CD4-positive, alpha-beta memory T cell (primary cell): ENCODE measurements at regions not wholly inside any gene's neighbourhood (a gene's known extent, or its start where the extent isn't known, plus 50 kb on each side); places are given as distances from the start of the nearest gene placed in this dataset.

Experiments
- CTCF ChIA-PET: fragments of 350-600 bp; sonication (Branson Sonifier 250); formaldehyde crosslinking; loops from one replicate; lab custom pipeline; 2021; ENCODE audit warnings: inconsistent platforms; ENCODE audit not compliant: partially characterized antibody; lab: Charles Lee
- POLR2A ChIA-PET: fragments of 350-600 bp; sonication (Branson Sonifier 250); formaldehyde crosslinking; loops from one replicate; lab custom pipeline; 2021; ENCODE audit not compliant: partially characterized antibody; lab: Charles Lee
- DNase-seq, 5 donors: peaks; one replicate each; pipeline versions ENCODE4 v3.0.0 to v3.0.0-alpha.2; 2020 to 2022; ENCODE audit warnings: mixed read lengths in 1 of 5
- H3K27ac ChIP-seq: one replicate; pipeline ENCODE4 v1.7.0; 2013; ENCODE audit warnings: low read depth, low read length
- H3K27me3 ChIP-seq: 2 replicates; pipeline ENCODE4 v1.7.0; 2013; ENCODE audit warnings: mild to moderate bottlenecking, low read length, moderate library complexity; ENCODE audit not compliant: insufficient read depth
- H3K36me3 ChIP-seq: 2 replicates; pipeline ENCODE4 v1.7.0; 2013; ENCODE audit warnings: mild to moderate bottlenecking, low read length, moderate library complexity; ENCODE audit not compliant: insufficient read depth
- H3K4me1 ChIP-seq: 2 replicates; pipeline ENCODE4 v1.7.0; 2013; ENCODE audit warnings: mild to moderate bottlenecking, low read length, moderate library complexity; ENCODE audit not compliant: insufficient read depth
- H3K4me3 ChIP-seq, 2 donors: one replicate each; pipeline ENCODE4 v1.7.0; 2013; ENCODE audit warnings: low read length in 2 of 2, mild to moderate bottlenecking in 1 of 2
- H3K9me3 ChIP-seq, 2 donors: one replicate each; pipeline ENCODE4 v1.7.0; 2013; ENCODE audit warnings: low read length in 2 of 2, control low read depth in 1 of 2; ENCODE audit not compliant: control insufficient read depth in 1 of 2
- H3K27ac Mint-ChIP-seq, 7 donors: one replicate each; pipeline ENCODE4 v1.8.0; 2020 to 2021; ENCODE audit warnings: mixed read lengths in 7 of 7, mild to moderate bottlenecking in 6 of 7, inconsistent platforms in 3 of 7, moderate library complexity in 3 of 7
- H3K27me3 Mint-ChIP-seq, 2 donors: one replicate each; pipeline ENCODE4 v1.8.0; 2020 to 2021; ENCODE audit warnings: mixed read lengths in 2 of 2
- H3K36me3 Mint-ChIP-seq, 2 donors: one replicate each; pipeline ENCODE4 v1.8.0; 2020 to 2021; ENCODE audit warnings: mixed read lengths in 2 of 2, inconsistent platforms in 1 of 2, mild to moderate bottlenecking in 1 of 2
- H3K4me1 Mint-ChIP-seq, 4 donors: one replicate each; pipeline ENCODE4 v1.8.0; 2020 to 2021; ENCODE audit warnings: mixed read lengths in 4 of 4, mild to moderate bottlenecking in 1 of 4
- H3K4me3 Mint-ChIP-seq, 8 donors: one replicate each; pipeline ENCODE4 v1.8.0; 2020 to 2021; ENCODE audit warnings: mixed read lengths in 8 of 8, mild to moderate bottlenecking in 7 of 8, moderate library complexity in 6 of 8, inconsistent platforms in 3 of 8
- H3K9me3 Mint-ChIP-seq, 8 donors: one replicate each; pipeline ENCODE4 v1.8.0; 2020 to 2021; ENCODE audit warnings: mixed read lengths in 8 of 8, mild to moderate bottlenecking in 5 of 8, inconsistent platforms in 3 of 8, moderate library complexity in 1 of 8
- intact Hi-C: fragments of 100-400 bp; cut with micrococcal nuclease; formaldehyde crosslinking; loops from one replicate; pipeline ENCODE4 v1.15.1; 2023

DNA sequence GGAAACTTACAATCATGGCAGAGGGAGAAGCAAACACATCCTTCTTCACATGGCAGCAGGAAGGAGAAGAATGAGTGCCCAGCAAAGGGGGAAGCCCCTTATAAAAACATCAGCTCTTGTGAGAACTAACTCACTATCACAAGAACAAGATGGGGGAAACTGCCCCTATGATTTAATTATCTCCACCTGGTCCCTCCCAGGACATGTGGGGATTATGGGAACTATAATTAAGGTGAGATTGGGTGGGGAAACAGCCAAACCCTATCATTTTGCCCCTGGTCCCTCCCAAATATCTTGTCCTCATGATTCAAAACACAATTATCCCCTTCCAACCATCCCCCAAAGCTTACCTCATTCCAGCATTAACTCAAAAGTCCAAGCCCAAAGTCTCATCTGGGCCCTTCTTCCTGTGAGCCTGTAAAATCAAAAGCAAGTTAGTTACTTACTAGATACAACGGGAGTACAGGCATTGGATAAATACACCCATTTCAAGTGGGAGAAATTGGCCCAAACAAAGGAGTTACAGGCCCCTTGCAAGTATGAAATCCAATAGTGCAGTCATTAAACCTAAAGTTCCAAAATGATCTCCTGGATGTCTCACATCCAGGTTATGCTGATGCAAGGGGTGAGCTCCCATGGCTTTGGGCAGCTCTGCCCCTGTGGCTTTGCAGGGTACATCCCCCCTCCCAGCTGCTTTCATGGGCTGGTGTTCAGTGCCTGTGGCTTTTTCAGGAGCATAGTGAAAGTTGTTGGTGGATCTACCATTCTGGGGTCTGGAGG lies 122.3 kb downstream of the MYCN start:
- no peaks in the 10 kb centered on the region for H3K27me3 ChIP-seq
- no peaks in the 10 kb centered on the region for H3K4me1 Mint-ChIP-seq
- peaks cover 0 to 21% (median 11%) of the 10 kb centered on the region in 8 donors for H3K9me3 Mint-ChIP-seq
- H3K27ac ChIP-seq = no peak overlapping the region
- ChIA-PET POLR2A (no interaction called here), CTCF (no interaction called here)
- H3K27ac Mint-ChIP-seq = no peak overlapping the region
- DNase-seq = no peak
- no peaks in the 10 kb centered on the region for H3K36me3 Mint-ChIP-seq
- H3K4me1 ChIP-seq = no peaks in the 10 kb centered on the region
- H3K9me3 ChIP-seq = peaks cover 0 to 3% of the 10 kb centered on the region in 2 donors
- H3K4me3 ChIP-seq = no peak overlapping the region
- H3K4me3 Mint-ChIP-seq = no peak overlapping the region
- peaks cover 0 to 2% of the 10 kb centered on the region in 2 donors for H3K27me3 Mint-ChIP-seq
- intact Hi-C loops = no loop called here
- no peaks in the 10 kb centered on the region for H3K36me3 ChIP-seq

DNA sequence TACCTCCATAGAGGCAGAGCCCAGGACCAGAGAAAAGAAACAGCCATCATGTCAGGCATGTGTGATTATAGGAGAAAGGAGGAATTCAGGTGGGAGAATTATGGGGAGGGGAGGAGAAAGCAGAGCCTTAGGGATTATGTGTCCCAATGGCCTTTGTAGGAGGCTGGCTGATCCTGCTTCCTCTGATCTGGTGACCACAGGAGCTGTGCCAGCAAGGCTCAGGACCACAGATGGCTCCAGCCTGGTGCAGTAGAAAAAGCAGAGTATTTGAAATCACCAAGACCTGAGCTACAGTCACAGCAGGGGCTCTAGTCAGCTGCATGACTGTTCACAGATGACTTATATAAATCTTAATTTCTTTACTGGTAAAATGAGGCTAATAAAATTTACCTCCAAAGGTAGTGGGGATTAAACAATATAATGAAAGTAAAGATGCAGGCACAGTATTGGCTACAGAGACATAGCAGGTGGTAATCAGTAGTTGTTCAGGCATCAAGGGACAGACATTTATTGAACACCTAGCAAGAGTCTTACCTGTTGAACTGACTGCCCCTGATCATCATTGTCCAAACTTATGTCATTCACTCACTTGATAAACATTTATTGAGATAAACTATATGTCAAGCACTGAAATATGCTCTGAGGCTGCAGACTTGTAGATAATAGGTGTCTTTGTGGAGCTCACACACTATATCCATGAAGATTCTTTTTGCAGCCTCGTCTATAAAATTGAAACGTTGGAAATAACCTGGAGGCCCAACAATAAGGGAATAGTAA lies 121.3 kb downstream of the MYCN start:
- H3K36me3 ChIP-seq = no peaks in the 10 kb centered on the region
- H3K9me3 ChIP-seq = peaks cover 0 to 3% of the 10 kb centered on the region in 2 donors
- intact Hi-C loops = no loop called here
- H3K4me3 ChIP-seq = no peak overlapping the region
- DNase-seq = no peak
- Mint-ChIP-seq H3K9me3 (peaks cover 0 to 21% (median 11%) of the 10 kb centered on the region in 8 donors), H3K36me3 (no peaks in the 10 kb centered on the region), H3K27me3 (peaks cover 0 to 2% of the 10 kb centered on the region in 2 donors), H3K27ac (no peak overlapping the region), H3K4me3 (no peak overlapping the region), H3K4me1 (no peaks in the 10 kb centered on the region)
- ChIA-PET POLR2A (no interaction called here), CTCF (no interaction called here)
- no peaks in the 10 kb centered on the region for H3K27me3 ChIP-seq
- no peak overlapping the region for H3K27ac ChIP-seq
- H3K4me1 ChIP-seq = no peaks in the 10 kb centered on the region

DNA sequence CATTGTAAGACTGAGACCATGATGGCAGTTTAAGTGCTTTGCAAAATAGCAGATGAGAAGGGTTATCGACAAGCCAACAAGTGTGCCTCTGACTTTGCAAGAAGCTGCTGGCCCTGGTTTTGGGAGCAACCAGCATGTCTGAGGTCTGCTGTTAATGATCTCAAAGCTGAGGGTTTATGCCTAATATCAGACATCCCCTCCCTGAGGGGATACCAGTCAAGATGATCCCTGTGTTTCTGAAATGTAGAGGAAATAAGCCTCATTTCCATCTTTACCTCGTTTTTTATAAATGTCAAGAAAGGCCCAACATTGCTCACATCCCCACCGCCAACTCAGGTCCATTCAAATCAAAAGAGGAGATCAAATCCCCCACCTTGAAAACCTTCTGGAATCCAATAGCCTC lies 120.6 kb downstream of the MYCN start:
- no peak for DNase-seq
- Mint-ChIP-seq H3K9me3 (peaks cover 0 to 21% (median 11%) of the 10 kb centered on the region in 8 donors), H3K4me3 (no peak overlapping the region), H3K36me3 (no peaks in the 10 kb centered on the region), H3K27me3 (peaks cover 0 to 2% of the 10 kb centered on the region in 2 donors), H3K27ac (no peak overlapping the region), H3K4me1 (no peaks in the 10 kb centered on the region)
- Histone ChIP-seq H3K9me3 (peaks cover 0 to 3% of the 10 kb centered on the region in 2 donors), H3K27ac (no peak overlapping the region), H3K27me3 (no peaks in the 10 kb centered on the region), H3K36me3 (no peaks in the 10 kb centered on the region), H3K4me3 (no peak overlapping the region), H3K4me1 (no peaks in the 10 kb centered on the region)
- intact Hi-C loops = no loop called here
- POLR2A ChIA-PET = no interaction called here
- CTCF ChIA-PET = no interaction called here

DNA sequence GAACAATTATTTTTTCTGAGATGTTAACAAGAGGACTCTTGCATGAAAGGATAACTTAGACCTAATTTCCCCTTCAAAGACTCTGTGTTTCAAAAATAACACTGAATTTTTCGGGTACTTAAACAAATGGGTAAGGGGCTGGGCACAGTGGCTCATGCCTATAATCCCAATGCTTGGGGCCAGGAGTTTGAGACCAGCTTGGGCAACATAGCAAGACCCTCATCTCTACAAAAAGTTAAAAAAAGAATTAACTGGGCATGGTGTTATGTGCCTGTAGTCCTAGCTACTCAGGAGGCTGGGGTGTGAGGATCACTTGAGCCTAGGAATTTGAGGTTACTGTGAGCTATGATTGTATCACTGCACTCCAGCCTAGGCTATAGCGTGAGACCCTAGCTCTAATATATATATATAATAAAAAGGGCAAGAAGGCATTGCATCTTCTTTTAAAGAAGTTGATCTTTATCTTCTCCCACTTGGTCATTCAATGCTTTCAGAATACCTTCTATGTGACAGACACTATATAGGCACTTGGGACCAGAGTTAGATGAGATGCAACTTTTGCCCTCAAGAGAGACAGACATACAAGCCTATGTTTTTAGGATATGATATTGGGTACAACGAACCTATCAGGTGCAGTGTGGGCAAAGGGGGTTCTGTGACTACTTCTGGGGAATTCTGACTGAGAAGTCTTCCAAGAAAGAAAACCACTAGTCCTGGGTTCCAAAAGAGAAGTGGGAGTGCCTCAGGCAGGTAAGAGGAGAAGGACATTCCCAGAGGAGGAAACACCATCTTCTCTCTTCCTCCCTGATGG lies 120.0 kb downstream of the MYCN start:
- CTCF ChIA-PET = no interaction called here
- H3K9me3 Mint-ChIP-seq = peaks cover 0 to 21% (median 11%) of the 10 kb centered on the region in 8 donors
- Histone ChIP-seq H3K4me1 (no peaks in the 10 kb centered on the region), H3K27ac (no peak overlapping the region), H3K4me3 (no peak overlapping the region), H3K27me3 (no peaks in the 10 kb centered on the region), H3K9me3 (peaks cover 0 to 3% of the 10 kb centered on the region in 2 donors), H3K36me3 (no peaks in the 10 kb centered on the region)
- no peak overlapping the region for H3K4me3 Mint-ChIP-seq
- no peak for DNase-seq
- POLR2A ChIA-PET = no interaction called here
- no peaks in the 10 kb centered on the region for H3K4me1 Mint-ChIP-seq
- intact Hi-C loops = no loop called here
- no peaks in the 10 kb centered on the region for H3K36me3 Mint-ChIP-seq
- peaks cover 0 to 2% of the 10 kb centered on the region in 2 donors for H3K27me3 Mint-ChIP-seq
- H3K27ac Mint-ChIP-seq = no peak overlapping the region

DNA sequence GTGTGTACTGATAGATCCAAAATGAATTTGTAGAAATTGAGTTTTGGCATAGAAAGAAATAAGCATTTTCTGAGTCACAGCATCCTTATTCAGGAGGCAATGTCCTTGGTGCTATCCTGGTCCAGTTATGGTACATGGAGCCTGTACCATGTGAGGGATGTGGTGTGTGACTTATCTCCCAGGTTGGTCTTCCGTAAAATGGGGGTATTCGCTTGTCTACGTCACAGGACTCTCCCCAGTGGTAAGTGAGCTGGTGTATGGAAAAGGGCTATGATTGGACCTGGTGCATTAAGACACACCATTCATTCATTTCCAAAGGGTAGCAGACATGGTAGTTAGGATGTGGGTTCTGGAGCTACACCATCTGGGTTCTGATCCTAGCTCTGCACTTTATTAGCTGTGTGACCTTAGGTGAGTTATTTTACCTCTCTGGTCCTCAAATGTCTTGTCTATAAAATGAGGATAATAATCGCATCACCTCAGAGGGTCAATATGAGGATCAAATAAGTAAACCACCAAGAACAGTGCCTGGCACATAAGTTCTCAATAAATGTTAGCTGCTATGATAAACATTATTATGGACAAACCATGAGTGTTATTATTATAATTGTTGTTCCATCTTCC lies 119.2 kb downstream of the MYCN start:
- no peak overlapping the region for H3K4me3 ChIP-seq
- H3K27me3 ChIP-seq = no peaks in the 10 kb centered on the region
- ChIA-PET CTCF (no interaction called here), POLR2A (no interaction called here)
- Mint-ChIP-seq H3K9me3 (peaks cover 0 to 21% (median 11%) of the 10 kb centered on the region in 8 donors), H3K36me3 (no peaks in the 10 kb centered on the region), H3K4me3 (no peak overlapping the region), H3K27me3 (peaks cover 0 to 2% of the 10 kb centered on the region in 2 donors), H3K27ac (no peak overlapping the region), H3K4me1 (no peaks in the 10 kb centered on the region)
- intact Hi-C loops = no loop called here
- H3K27ac ChIP-seq = no peak overlapping the region
- peaks cover 0 to 2% of the 10 kb centered on the region in 2 donors for H3K9me3 ChIP-seq
- no peaks in the 10 kb centered on the region for H3K4me1 ChIP-seq
- no peak for DNase-seq
- no peaks in the 10 kb centered on the region for H3K36me3 ChIP-seq

DNA sequence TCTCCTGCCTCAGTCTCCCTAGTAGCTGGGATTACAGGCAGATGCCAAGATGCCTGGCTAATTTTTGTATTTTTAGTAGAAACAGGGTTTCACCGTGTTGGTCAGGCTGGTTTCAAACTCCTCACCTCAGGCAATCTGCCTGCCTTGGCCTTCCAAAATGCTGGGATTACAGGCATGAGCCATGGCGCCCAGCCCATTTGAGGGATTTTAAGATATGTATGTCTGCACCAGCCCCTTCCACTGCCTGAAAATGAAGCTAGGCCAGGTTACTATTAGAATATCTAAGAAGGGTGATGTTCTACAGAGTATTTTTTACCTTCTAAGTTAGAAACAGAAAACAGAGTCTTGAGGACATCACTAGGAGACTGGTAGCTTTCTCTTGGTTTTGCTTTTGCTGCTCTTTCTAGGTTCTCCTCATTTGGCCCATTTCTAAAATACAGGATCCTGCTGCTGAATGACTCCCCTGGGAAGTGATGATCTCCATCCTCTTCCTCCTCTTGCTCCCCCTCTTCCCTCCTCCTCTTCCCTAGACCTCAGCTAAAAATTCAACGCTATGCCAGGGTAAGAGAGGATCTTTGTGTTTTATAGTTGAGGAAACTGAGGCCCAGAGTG lies 118.5 kb downstream of the MYCN start:
- Histone ChIP-seq H3K36me3 (no peaks in the 10 kb centered on the region), H3K4me3 (no peak overlapping the region), H3K9me3 (no peaks in the 10 kb centered on the region), H3K27me3 (no peaks in the 10 kb centered on the region), H3K4me1 (no peaks in the 10 kb centered on the region), H3K27ac (no peak overlapping the region)
- Mint-ChIP-seq H3K27me3 (peaks cover 0 to 2% of the 10 kb centered on the region in 2 donors), H3K4me1 (no peaks in the 10 kb centered on the region), H3K36me3 (no peaks in the 10 kb centered on the region), H3K9me3 (peaks cover 0 to 17% (median 9%) of the 10 kb centered on the region in 8 donors), H3K4me3 (no peak overlapping the region), H3K27ac (no peak overlapping the region)
- intact Hi-C loops = no loop called here
- DNase-seq = no peak
- POLR2A ChIA-PET = no interaction called here
- CTCF ChIA-PET = no interaction called here
